Vagina (tissue), 2 donors: ENCODE measurements at regions not wholly inside any gene's neighbourhood (a gene's known extent, or its start where the extent isn't known, plus 50 kb on each side); places are given as distances from the start of the nearest gene placed in this dataset.

ENCODE experiments used
- DNase-seq, 2 donors: peaks; one replicate each; pipeline ENCODE4 v3.0.0-alpha.2; 2017; ENCODE audit errors: extremely low spot score in 2 of 2
- H3K27ac ChIP-seq: fragments of 200-600 bp; sonication (generic); one replicate; pipeline ENCODE4 v1.5.1; 2019
- H3K27me3 ChIP-seq: fragments of 200-600 bp; sonication (generic); one replicate; pipeline ENCODE4 v1.5.1; 2019
- H3K36me3 ChIP-seq, 2 donors: fragments of 200-600 bp; sonication (generic); one replicate each; pipeline ENCODE4 v1.5.1; 2017 to 2019
- H3K4me1 ChIP-seq: fragments of 200-600 bp; sonication (generic); one replicate; pipeline ENCODE4 v1.5.1; 2019
- H3K4me3 ChIP-seq, 2 donors: fragments of 200-600 bp; sonication (generic); 1 replicate in 1 of 2; 2 replicates in 1 of 2; pipeline ENCODE4 v1.5.1; 2016 to 2019
- H3K9me3 ChIP-seq: fragments of 200-600 bp; sonication (generic); one replicate; pipeline ENCODE4 v1.5.1; 2019
- POLR2A ChIP-seq, 2 donors: fragments of 450-650 bp; IDR thresholded peaks; one replicate each; pipeline ENCODE4 v1.6.1; 2017; ENCODE audit warnings: antibody characterized with exemption in 2 of 2, mild to moderate bottlenecking in 2 of 2, moderate library complexity in 2 of 2
- POLR2AphosphoS5 ChIP-seq, 2 donors: sonication (generic); formaldehyde crosslinking; IDR thresholded peaks; one replicate each; pipeline ENCODE4 v1.9.0; 2017; ENCODE audit warnings: antibody characterized with exemption in 2 of 2, mild to moderate bottlenecking in 2 of 2, low read depth in 1 of 2; ENCODE audit not compliant: insufficient read depth in 1 of 2
- intact Hi-C: fragments of 100-400 bp; cut with DNase I; formaldehyde crosslinking; loops from one replicate; pipeline ENCODE4 v1.15.1; 2023
- TF ChIP-seq, protein P1 (sequence below), 3 experiments: fragments of 450-650 bp in 2 of 3; fragments of 200-600 bp in 1 of 3; sonication (generic) in 1 of 3; IDR thresholded peaks; one replicate each; pipeline ENCODE4 v1.5.1; 2017 to 2019; ENCODE audit warnings: antibody characterized with exemption in 3 of 3, mild to moderate bottlenecking in 2 of 3, moderate library complexity in 2 of 3

DNA sequence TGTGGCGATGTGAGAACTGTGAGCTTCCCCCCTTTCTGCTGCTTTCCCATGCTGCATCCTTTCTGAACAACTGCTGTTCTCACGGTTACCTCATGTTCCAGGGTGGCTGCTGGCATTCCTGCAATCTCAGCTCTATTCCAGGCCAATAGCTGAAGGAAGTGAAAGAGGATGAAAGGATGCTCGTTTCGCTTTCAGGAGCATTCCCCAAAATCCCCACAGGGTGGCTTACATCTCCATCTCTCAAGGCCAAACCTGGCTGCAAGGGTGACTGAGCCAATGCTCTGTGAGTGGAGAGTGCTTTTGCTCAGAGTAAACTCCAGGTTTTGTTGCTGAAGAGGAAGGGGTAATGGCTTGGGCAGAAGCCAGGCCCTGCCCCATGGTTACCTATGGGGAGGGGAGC is 848.2 kb downstream of the BRD1 start:
- Histone ChIP-seq H3K27ac (no peak overlapping the region), H3K9me3 (no peaks in the 10 kb centered on the region), H3K4me1 (no peaks in the 10 kb centered on the region), H3K36me3 (no peaks in the 10 kb centered on the region), H3K4me3 (no peak overlapping the region), H3K27me3 (peaks cover 3% of the 10 kb centered on the region)
- TF ChIP-seq POLR2A (IDR thresholded peaks at IDR 0.05): no peak
- TF ChIP-seq, protein P1, sequence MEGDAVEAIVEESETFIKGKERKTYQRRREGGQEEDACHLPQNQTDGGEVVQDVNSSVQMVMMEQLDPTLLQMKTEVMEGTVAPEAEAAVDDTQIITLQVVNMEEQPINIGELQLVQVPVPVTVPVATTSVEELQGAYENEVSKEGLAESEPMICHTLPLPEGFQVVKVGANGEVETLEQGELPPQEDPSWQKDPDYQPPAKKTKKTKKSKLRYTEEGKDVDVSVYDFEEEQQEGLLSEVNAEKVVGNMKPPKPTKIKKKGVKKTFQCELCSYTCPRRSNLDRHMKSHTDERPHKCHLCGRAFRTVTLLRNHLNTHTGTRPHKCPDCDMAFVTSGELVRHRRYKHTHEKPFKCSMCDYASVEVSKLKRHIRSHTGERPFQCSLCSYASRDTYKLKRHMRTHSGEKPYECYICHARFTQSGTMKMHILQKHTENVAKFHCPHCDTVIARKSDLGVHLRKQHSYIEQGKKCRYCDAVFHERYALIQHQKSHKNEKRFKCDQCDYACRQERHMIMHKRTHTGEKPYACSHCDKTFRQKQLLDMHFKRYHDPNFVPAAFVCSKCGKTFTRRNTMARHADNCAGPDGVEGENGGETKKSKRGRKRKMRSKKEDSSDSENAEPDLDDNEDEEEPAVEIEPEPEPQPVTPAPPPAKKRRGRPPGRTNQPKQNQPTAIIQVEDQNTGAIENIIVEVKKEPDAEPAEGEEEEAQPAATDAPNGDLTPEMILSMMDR (IDR thresholded peaks at IDR 0.05): no peak
- TF ChIP-seq POLR2AphosphoS5 (IDR thresholded peaks at IDR 0.05; ENCODE audit: insufficient read depth in 1 of 2, low read depth in 1 of 2): no peak
- no peak for DNase-seq
- intact Hi-C loops: no loop called here

DNA sequence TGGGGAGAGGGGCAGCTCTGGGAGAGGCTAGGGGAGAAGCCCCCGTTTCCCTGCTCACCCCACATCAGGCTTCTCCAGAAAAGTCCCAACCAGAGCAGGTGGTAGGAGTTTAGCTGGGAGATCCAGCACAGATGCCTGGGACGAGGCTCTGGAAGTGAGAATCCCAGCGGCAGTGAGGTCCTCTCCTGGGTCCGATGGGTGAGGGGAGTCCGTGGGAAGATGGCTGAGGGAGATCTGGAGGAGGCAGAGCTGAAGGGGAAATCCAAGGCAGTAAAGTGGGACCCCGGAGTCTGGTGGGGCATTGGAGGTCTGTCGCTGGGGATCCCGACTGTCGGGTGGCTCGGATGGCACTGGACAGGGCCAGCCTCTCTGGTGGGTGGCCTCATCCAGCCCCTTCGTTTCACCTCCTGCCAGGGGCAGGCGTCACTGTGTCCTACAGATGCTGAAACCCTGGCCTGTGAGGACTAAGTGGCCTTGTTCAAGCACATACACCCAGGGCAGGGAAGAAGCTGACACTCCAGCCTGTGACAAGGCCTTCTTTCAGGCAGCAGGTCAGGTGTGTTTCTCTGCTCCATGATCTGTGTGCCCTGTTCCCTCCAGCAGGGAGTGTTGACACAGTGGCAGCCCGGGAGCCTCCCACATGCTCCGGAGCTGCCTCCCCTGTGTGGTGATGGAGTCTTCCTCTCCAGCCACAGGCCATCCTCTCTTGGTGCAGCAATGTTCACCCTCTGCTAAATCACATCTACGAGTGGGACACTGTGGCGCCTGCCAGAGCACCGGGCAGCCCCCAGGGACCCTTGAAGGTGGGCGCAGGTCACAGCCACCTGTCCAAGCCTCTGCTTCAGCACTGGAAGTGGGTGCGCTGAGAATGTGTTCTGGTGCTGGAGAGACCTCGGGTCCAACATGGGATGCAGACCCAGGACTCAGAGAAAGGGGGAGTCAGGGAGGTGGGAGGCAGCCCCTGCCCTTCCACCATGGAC is 850.8 kb downstream of the BRD1 start:
- TF ChIP-seq, protein P1 (IDR thresholded peaks at IDR 0.05): no peak
- DNase-seq: no peak
- H3K9me3 ChIP-seq: no peaks in the 10 kb centered on the region
- no peak overlapping the region for H3K4me3 ChIP-seq
- no peaks in the 10 kb centered on the region for H3K27me3 ChIP-seq
- H3K4me1 ChIP-seq: no peaks in the 10 kb centered on the region
- no peak overlapping the region for H3K27ac ChIP-seq
- intact Hi-C loops: no loop called here
- H3K36me3 ChIP-seq: no peaks in the 10 kb centered on the region

DNA sequence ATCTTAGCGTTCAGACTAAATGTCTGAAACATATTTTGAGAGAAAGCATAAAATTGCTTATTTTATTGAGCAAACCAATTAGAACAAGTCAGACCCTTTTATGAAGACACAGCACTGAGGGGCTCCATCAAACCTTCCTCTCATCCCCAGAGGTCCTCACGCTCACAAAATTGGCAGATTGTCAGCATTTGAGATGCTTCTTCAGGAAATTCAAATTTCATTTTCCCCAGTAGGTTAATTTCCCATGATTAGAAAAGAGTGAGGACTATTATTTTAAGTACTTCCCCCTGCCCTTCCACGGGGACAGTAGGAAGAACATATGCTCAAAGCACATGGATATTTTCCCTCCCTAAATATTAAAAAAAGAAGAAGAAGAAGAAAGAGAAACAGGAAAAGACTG is 851.8 kb downstream of the BRD1 start:
- H3K27me3 ChIP-seq: no peaks in the 10 kb centered on the region
- H3K4me3 ChIP-seq: no peak overlapping the region

DNA sequence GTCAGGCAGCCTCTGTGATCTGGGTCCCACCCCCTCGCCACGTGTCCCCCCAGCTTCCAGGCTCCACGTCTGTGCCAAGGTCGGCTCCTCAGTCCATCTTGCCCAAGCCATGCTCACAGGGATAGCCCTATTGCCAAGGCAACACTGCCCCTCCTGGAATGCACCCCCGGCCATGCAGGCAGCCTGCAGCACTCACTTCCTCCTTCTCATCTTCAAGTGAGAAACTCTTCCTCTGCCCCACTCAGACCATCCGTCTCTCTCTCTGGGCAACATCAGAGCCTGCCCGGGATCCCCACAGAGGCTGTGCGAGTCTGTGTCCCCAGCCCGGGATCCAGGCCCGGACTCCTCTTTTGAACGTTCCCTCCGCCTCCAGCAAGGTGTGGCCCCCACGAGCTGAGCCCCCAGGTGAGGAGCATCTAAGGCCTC is 852.3 kb downstream of the BRD1 start:
- TF ChIP-seq, protein P1 (IDR thresholded peaks at IDR 0.05): no peak
- TF ChIP-seq POLR2A (IDR thresholded peaks at IDR 0.05) (no peak), POLR2AphosphoS5 (IDR thresholded peaks at IDR 0.05; ENCODE audit: insufficient read depth in 1 of 2, low read depth in 1 of 2) (no peak)
- H3K27me3 ChIP-seq: no peaks in the 10 kb centered on the region
- H3K4me1 ChIP-seq: no peaks in the 10 kb centered on the region
- intact Hi-C loops: no loop called here
- no peak overlapping the region for H3K4me3 ChIP-seq
- no peaks in the 10 kb centered on the region for H3K9me3 ChIP-seq
- H3K36me3 ChIP-seq: no peaks in the 10 kb centered on the region
- H3K27ac ChIP-seq: no peak overlapping the region
- no peak for DNase-seq

More for the DNA sequence above, 851.8 kb downstream of the BRD1 start:
- H3K36me3 ChIP-seq: no peaks in the 10 kb centered on the region
- intact Hi-C loops: no loop called here
- H3K4me1 ChIP-seq: no peaks in the 10 kb centered on the region
- TF ChIP-seq POLR2A (IDR thresholded peaks at IDR 0.05) (no peak), POLR2AphosphoS5 (IDR thresholded peaks at IDR 0.05; ENCODE audit: insufficient read depth in 1 of 2, low read depth in 1 of 2) (no peak)
- TF ChIP-seq, protein P1 (IDR thresholded peaks at IDR 0.05): no peak
- H3K27ac ChIP-seq: no peak overlapping the region
- DNase-seq: no peak
- H3K9me3 ChIP-seq: no peaks in the 10 kb centered on the region
